ENCODE measurements at regions not wholly inside any gene's neighbourhood (a gene's known extent, or its start where the extent isn't known, plus 50 kb on each side); places are given as distances from the start of the nearest gene placed in this dataset.

GRCh38 chr14:89617481-89618329 is 200.7 kb upstream of the FOXN3 start:
- Mint-ChIP-seq H3K36me3 (ENCODE audit: low read depth) (no peaks in the 10 kb centered on the region), H3K27ac (peak overlapping the region; percentile 89 to 91 (median 91)), H3K9me3 (no peaks in the 10 kb centered on the region), H3K27me3 (ENCODE audit: low read depth) (peaks cover 4% of the 10 kb centered on the region), H3K4me3 (peak overlapping the region; percentile 87 to 96 (median 91)), H3K4me1 (peaks cover 58% of the 10 kb centered on the region)
- no peak for TF ChIP-seq CTCF (IDR thresholded peaks at IDR 0.05; ENCODE audit: unreplicated experiment in 3 of 3)

- TF ChIP-seq CTCF (IDR thresholded peaks at IDR 0.05; ENCODE audit: unreplicated experiment in 3 of 3) = no peak
- H3K4me3 Mint-ChIP-seq = peak overlapping the region; percentile 87 to 96 (median 91)
- no peaks in the 10 kb centered on the region for H3K9me3 Mint-ChIP-seq
These were observed 199.9 kb upstream of the FOXN3 start for GRCh38 chr14:89616852-89617341.

GRCh38 chr14:89616425-89616824 is 199.4 kb upstream of the FOXN3 start:
- no peak for TF ChIP-seq CTCF (IDR thresholded peaks at IDR 0.05; ENCODE audit: unreplicated experiment in 3 of 3)
- H3K27me3 Mint-ChIP-seq (ENCODE audit: low read depth) = peaks cover 2% of the 10 kb centered on the region
- H3K4me3 Mint-ChIP-seq = peak overlapping the region; percentile 87 to 96 (median 91)

More at GRCh38 chr14:89616852-89617341, 199.9 kb upstream of the FOXN3 start:
- H3K4me1 Mint-ChIP-seq = peaks cover 53% of the 10 kb centered on the region
- peaks cover 4% of the 10 kb centered on the region for H3K27me3 Mint-ChIP-seq (ENCODE audit: low read depth)
- H3K27ac Mint-ChIP-seq = peak overlapping the region; percentile 89 to 91 (median 91)
- no peaks in the 10 kb centered on the region for H3K36me3 Mint-ChIP-seq (ENCODE audit: low read depth)

GRCh38 chr14:89615421-89615820 is 198.4 kb upstream of the FOXN3 start:
- no peaks in the 10 kb centered on the region for H3K36me3 Mint-ChIP-seq (ENCODE audit: low read depth)
- peak overlapping the region; percentile 17 to 71 (median 64) for H3K4me3 Mint-ChIP-seq
- H3K27ac Mint-ChIP-seq = peak overlapping the region in 2 of 3 experiments; percentile 31 to 79
- no peak for TF ChIP-seq CTCF (IDR thresholded peaks at IDR 0.05; ENCODE audit: unreplicated experiment in 3 of 3)
- peaks cover 43% of the 10 kb centered on the region for H3K4me1 Mint-ChIP-seq
- H3K9me3 Mint-ChIP-seq = peaks cover 6% of the 10 kb centered on the region
- H3K27me3 Mint-ChIP-seq (ENCODE audit: low read depth) = no peaks in the 10 kb centered on the region

More at GRCh38 chr14:89616425-89616824, 199.4 kb upstream of the FOXN3 start:
- H3K9me3 Mint-ChIP-seq = no peaks in the 10 kb centered on the region
- peaks cover 49% of the 10 kb centered on the region for H3K4me1 Mint-ChIP-seq
- H3K27ac Mint-ChIP-seq = peak overlapping the region; percentile 89 to 91 (median 91)
- no peaks in the 10 kb centered on the region for H3K36me3 Mint-ChIP-seq (ENCODE audit: low read depth)

- Mint-ChIP-seq H3K9me3 (peaks cover 9% of the 10 kb centered on the region), H3K4me1 (peaks cover 35% of the 10 kb centered on the region), H3K27ac (no peak overlapping the region), H3K36me3 (ENCODE audit: low read depth) (peaks cover 5% of the 10 kb centered on the region), H3K4me3 (no peak overlapping the region), H3K27me3 (ENCODE audit: low read depth) (no peaks in the 10 kb centered on the region)
- TF ChIP-seq CTCF (IDR thresholded peaks at IDR 0.05; ENCODE audit: unreplicated experiment in 3 of 3) = no peak
These were observed 197.1 kb upstream of the FOXN3 start for GRCh38 chr14:89614009-89614691.

Measured in nephron (organoid).